OCI-LY7 (cell line): ENCODE measurements at regions not wholly inside any gene's neighbourhood (a gene's known extent, or its start where the extent isn't known, plus 50 kb on each side); places are given as distances from the start of the nearest gene placed in this dataset.

Source experiments
- CTCF ChIP-seq: fragments of 200-600 bp; sonication (generic); conservative IDR thresholded peaks from 2 replicates; pipeline ENCODE4 v1.5.1; 2014; ENCODE audit warnings: mild to moderate bottlenecking, antibody characterized with exemption, low read length, moderate library complexity, mixed read lengths
- EZH2phosphoT487 ChIP-seq: fragments of 200-600 bp; sonication (generic); IDR thresholded peaks from 2 replicates; pipeline ENCODE4 v1.6.1; 2018; ENCODE audit warnings: low read depth, borderline replicate concordance, mild to moderate bottlenecking, mixed run types, antibody characterized with exemption, low read length, moderate library complexity, mixed read lengths

DNA sequence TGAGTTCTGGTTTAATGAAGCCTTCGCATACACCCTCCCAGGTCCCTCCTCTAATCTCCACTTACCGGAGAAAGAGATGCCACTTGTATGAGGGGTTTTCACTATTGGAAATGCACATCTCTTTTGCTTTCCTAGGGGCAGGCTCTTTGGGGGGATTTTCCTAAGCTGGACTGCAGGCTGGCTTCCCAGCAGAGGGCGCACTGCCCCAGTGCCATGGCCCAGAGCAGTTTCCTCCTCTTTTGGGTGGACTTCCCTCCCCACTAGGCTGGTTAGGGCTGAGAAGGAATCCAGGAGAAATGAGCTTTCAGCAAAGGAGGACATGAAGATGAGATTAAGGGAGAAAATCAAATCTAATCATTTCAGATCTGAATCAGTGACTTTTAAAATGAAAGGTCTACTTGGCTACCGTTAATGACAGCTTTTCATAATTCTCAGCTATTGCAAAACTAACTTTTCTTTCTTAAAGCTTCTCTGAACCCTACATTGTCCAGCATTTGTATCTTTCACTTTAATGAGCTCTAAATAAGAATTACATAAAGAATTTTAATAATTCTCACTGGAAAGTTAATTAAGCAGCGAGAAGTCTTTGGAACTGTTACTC, 784.1 kb upstream of the FANCL start:
- TF ChIP-seq CTCF (peak; percentile 92), EZH2phosphoT487 (no peak)
